PC-3 (cell line): ENCODE measurements at regions not wholly inside any gene's neighbourhood (a gene's known extent, or its start where the extent isn't known, plus 50 kb on each side); places are given as distances from the start of the nearest gene placed in this dataset.

Experiments
- ATAC-seq: fragments of 200-7000 bp; cut with Tn5 transposase; 2 replicates; pipeline ENCODE4 v1.9.1; 2020; ENCODE audit warnings: mild to moderate bottlenecking, moderate library complexity
- BruUV-seq: library from RNA; stranded (reverse); fragments of 400-500 nt; replicated peaks from 2 replicates; lab custom pipeline; 2021; lab: Mats Ljungman, UMichigan
- CTCF ChIA-PET: fragments of 300-600 bp; sonication (Branson Sonifier 250); formaldehyde crosslinking; loops from one replicate; lab custom pipeline; 2022; ENCODE audit warnings: antibody characterized with exemption; lab: Charles Lee
- POLR2A ChIA-PET: fragments of 300-600 bp; sonication (Branson Sonifier 250); formaldehyde crosslinking; loops from one replicate; lab custom pipeline; 2022; ENCODE audit warnings: antibody characterized with exemption; ENCODE audit not compliant: unreplicated experiment; lab: Charles Lee
- DNase-seq: peaks from one replicate; pipeline ENCODE4 v3.0.0-alpha.2; 2015
- H2AFZ ChIP-seq: fragments of 300-600 bp; sonication (generic); 2 replicates; pipeline ENCODE4 v1.6.0; 2016; ENCODE audit warnings: antibody characterized with exemption, low read length
- H3F3A ChIP-seq: fragments of 300-600 bp; sonication (generic); one replicate; pipeline ENCODE4 v1.6.0; 2017; ENCODE audit warnings: antibody characterized with exemption, low read length, control low read depth, mild to moderate bottlenecking; ENCODE audit not compliant: unreplicated experiment
- H3K27ac ChIP-seq: fragments of 300-600 bp; sonication (generic); 2 replicates; pipeline ENCODE4 v1.5.1; 2016; ENCODE audit warnings: mild to moderate bottlenecking, low read length
- H3K27me3 ChIP-seq: fragments of 300-600 bp; sonication (generic); 2 replicates; pipeline ENCODE4 v1.6.1; 2016; ENCODE audit warnings: low read length, mixed read lengths
- H3K36me3 ChIP-seq: fragments of 300-600 bp; sonication (generic); 2 replicates; pipeline ENCODE4 v1.6.1; 2016; ENCODE audit warnings: low read depth, mixed run types, low read length, mixed read lengths
- H3K4me1 ChIP-seq: fragments of 300-600 bp; sonication (generic); 2 replicates; pipeline ENCODE4 v1.5.1; 2016; ENCODE audit warnings: low read length; ENCODE audit not compliant: insufficient read depth
- H3K4me2 ChIP-seq: fragments of 300-600 bp; sonication (generic); 2 replicates; pipeline ENCODE4 v1.6.0; 2016; ENCODE audit warnings: low read length
- H3K4me3 ChIP-seq: fragments of 300-600 bp; sonication (generic); 2 replicates; pipeline ENCODE4 v1.5.1; 2016; ENCODE audit warnings: mild to moderate bottlenecking, low read length, mixed read lengths
- H3K79me2 ChIP-seq: fragments of 300-600 bp; sonication (generic); 2 replicates; pipeline ENCODE4 v1.6.1; 2017; ENCODE audit warnings: low read length, mixed read lengths
- H3K9ac ChIP-seq: fragments of 300-600 bp; sonication (generic); 2 replicates; pipeline ENCODE4 v1.6.0; 2016; ENCODE audit warnings: mild to moderate bottlenecking, low read length
- H3K9me2 ChIP-seq: fragments of 300-600 bp; sonication (generic); replicated peaks from 2 replicates; pipeline ENCODE4 v1.6.1; 2016; ENCODE audit warnings: mixed run types, low read length, mixed read lengths
- H3K9me3 ChIP-seq: fragments of 300-600 bp; sonication (generic); 2 replicates; pipeline ENCODE4 v1.6.1; 2016; ENCODE audit warnings: low read length, mixed read lengths
- H4K20me1 ChIP-seq: fragments of 300-600 bp; sonication (generic); 2 replicates; pipeline ENCODE4 v1.6.1; 2016; ENCODE audit warnings: low read length, mixed read lengths
- CTCF ChIP-seq: fragments of 300-600 bp; sonication (generic); conservative IDR thresholded peaks from 2 replicates; pipeline ENCODE4 v1.5.1; 2017; ENCODE audit warnings: antibody characterized with exemption, low read depth, mild to moderate bottlenecking, low read length
- EZH2 ChIP-seq: fragments of 300-600 bp; sonication (generic); IDR thresholded peaks from one replicate; pipeline ENCODE4 v1.6.1; 2017; ENCODE audit warnings: antibody characterized with exemption, mild to moderate bottlenecking, low read length; ENCODE audit not compliant: unreplicated experiment
- EZH2phosphoT487 ChIP-seq: fragments of 300-600 bp; sonication (generic); IDR thresholded peaks from 2 replicates; pipeline ENCODE4 v1.6.1; 2018; ENCODE audit warnings: mild to moderate bottlenecking, antibody characterized with exemption, low read length, borderline replicate concordance
- intact Hi-C: fragments of 100-400 bp; cut with micrococcal nuclease; formaldehyde crosslinking; loops from 2 replicates; pipeline ENCODE4 v1.9.0; 2023

GRCh38 chr9:88676644-88677043 is 141.7 kb downstream of the NXNL2 start:
- H3K4me1 ChIP-seq = no peaks in the 10 kb centered on the region
- intact Hi-C loops = no loop called here
- no peaks in the 10 kb centered on the region for H4K20me1 ChIP-seq
- ChIA-PET POLR2A (no interaction called here), CTCF (no interaction called here)
- H3K4me3 ChIP-seq = no peak overlapping the region
- no peaks in the 10 kb centered on the region for H3K9me3 ChIP-seq
- TF ChIP-seq EZH2phosphoT487 = no peak
- H3K36me3 ChIP-seq = no peaks in the 10 kb centered on the region
- H3K9ac ChIP-seq = no peak overlapping the region
- no peak for DNase-seq
- H3K9me2 ChIP-seq = no peaks in the 10 kb centered on the region
- no peaks in the 10 kb centered on the region for H3F3A ChIP-seq
- H3K27me3 ChIP-seq = no peaks in the 10 kb centered on the region
- no TSS peak for BruUV-seq
- H3K27ac ChIP-seq = no peak overlapping the region
- no peak overlapping the region for H3K4me2 ChIP-seq
- no peak overlapping the region for H2AFZ ChIP-seq
- ATAC-seq = no peak
- no peaks in the 10 kb centered on the region for H3K79me2 ChIP-seq

- intact Hi-C loops = no loop called here
Measured at GRCh38 chr9:88678008-88678407, 143.0 kb downstream of the NXNL2 start.

GRCh38 chr9:88678431-88678830 is 143.5 kb downstream of the NXNL2 start:
- Histone ChIP-seq H3K36me3 (no peaks in the 10 kb centered on the region), H3K9me2 (no peaks in the 10 kb centered on the region), H4K20me1 (no peaks in the 10 kb centered on the region), H3K9ac (no peak overlapping the region), H3K9me3 (no peaks in the 10 kb centered on the region), H3K27me3 (no peaks in the 10 kb centered on the region), H3K4me3 (no peak overlapping the region), H3K4me2 (no peak overlapping the region), H3F3A (no peaks in the 10 kb centered on the region), H3K4me1 (no peaks in the 10 kb centered on the region), H3K79me2 (no peaks in the 10 kb centered on the region), H2AFZ (no peak overlapping the region), H3K27ac (no peak overlapping the region)
- POLR2A ChIA-PET = no interaction called here
- no TSS peak for BruUV-seq
- no peak for ATAC-seq
- CTCF ChIA-PET = no interaction called here
- no peak for TF ChIP-seq EZH2
- no peak for TF ChIP-seq CTCF
- TF ChIP-seq EZH2phosphoT487 = no peak
- no peak for DNase-seq
- intact Hi-C loops = no loop called here

More at GRCh38 chr9:88678008-88678407, 143.0 kb downstream of the NXNL2 start:
- no peaks in the 10 kb centered on the region for H3K27me3 ChIP-seq
- no peak overlapping the region for H3K9ac ChIP-seq
- TF ChIP-seq EZH2phosphoT487 = no peak
- TF ChIP-seq CTCF = no peak
- no peak for TF ChIP-seq EZH2
- H3K4me1 ChIP-seq = no peaks in the 10 kb centered on the region
- H2AFZ ChIP-seq = no peak overlapping the region
- H3K9me3 ChIP-seq = no peaks in the 10 kb centered on the region
- no peak overlapping the region for H3K4me2 ChIP-seq
- no peaks in the 10 kb centered on the region for H3K9me2 ChIP-seq
- BruUV-seq = no TSS peak
- POLR2A ChIA-PET = no interaction called here
- no peaks in the 10 kb centered on the region for H3F3A ChIP-seq
- ATAC-seq = no peak
- no peak overlapping the region for H3K27ac ChIP-seq
- no peaks in the 10 kb centered on the region for H3K79me2 ChIP-seq
- no peaks in the 10 kb centered on the region for H4K20me1 ChIP-seq
- CTCF ChIA-PET = no interaction called here
- no peak for DNase-seq
- H3K4me3 ChIP-seq = no peak overlapping the region
- no peaks in the 10 kb centered on the region for H3K36me3 ChIP-seq
